D721Med (cell line): ENCODE measurements at regions not wholly inside any gene's neighbourhood (a gene's known extent, or its start where the extent isn't known, plus 50 kb on each side); places are given as distances from the start of the nearest gene placed in this dataset.

ENCODE experiments used
- DNase-seq: peaks from one replicate; pipeline ENCODE4 v3.0.0; 2011; ENCODE audit warnings: low spot score; ENCODE audit not compliant: insufficient read length
- FAIRE-seq: peaks from 2 replicates; lab custom pipeline; 2011; peaks lifted over from hg19 to GRCh38; lab: Jason Lieb, UNC
- TF ChIP-seq, protein P1 (sequence below): IDR thresholded peaks from 2 replicates; pipeline ENCODE4 v1.5.1; 2012; ENCODE audit warnings: mild to moderate bottlenecking, control low read depth; ENCODE audit not compliant: insufficient read depth; ENCODE audit errors: missing control alignments

DNA sequence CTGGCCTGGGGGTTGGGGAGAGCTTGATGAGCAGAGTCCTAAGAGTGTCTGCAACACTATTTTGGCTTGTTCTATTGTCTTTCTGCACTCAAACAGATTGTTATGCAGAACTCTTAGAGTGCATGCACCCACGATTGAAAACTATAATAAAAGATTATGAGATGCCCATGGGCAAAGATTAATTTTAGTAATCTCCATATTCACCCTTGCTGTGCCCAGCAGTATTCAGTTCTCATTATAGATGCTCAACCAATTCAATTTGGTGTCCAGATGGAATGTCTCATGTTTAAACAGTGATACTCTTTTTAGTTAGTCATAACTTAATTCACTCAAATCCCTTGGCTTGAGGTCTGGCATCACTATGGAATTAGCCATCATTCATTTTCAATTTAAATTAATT, 952.5 kb downstream of the CDH8 start:
- TF ChIP-seq, protein P1, sequence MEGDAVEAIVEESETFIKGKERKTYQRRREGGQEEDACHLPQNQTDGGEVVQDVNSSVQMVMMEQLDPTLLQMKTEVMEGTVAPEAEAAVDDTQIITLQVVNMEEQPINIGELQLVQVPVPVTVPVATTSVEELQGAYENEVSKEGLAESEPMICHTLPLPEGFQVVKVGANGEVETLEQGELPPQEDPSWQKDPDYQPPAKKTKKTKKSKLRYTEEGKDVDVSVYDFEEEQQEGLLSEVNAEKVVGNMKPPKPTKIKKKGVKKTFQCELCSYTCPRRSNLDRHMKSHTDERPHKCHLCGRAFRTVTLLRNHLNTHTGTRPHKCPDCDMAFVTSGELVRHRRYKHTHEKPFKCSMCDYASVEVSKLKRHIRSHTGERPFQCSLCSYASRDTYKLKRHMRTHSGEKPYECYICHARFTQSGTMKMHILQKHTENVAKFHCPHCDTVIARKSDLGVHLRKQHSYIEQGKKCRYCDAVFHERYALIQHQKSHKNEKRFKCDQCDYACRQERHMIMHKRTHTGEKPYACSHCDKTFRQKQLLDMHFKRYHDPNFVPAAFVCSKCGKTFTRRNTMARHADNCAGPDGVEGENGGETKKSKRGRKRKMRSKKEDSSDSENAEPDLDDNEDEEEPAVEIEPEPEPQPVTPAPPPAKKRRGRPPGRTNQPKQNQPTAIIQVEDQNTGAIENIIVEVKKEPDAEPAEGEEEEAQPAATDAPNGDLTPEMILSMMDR: no peak
- FAIRE-seq: no peak
- DNase-seq: no peak

DNA sequence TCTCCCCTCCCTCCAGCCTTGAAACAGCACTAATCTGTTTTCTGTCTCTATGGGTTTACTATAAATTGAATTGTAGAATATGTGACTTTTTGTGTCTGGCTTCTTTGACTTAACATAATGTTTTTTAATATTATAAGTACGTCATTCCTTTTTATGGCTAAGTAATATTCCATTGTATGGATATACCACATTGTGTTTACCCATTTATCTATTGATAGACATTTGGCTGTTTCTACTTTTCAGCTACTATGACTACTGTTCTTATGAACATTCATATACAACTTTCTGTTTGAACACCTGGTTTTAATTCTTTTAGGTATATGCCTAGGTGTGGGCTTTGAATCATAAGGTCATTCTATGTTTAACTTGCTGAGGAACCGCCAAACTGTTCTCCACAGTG, 961.9 kb downstream of the CDH8 start:
- TF ChIP-seq, protein P1: no peak
- DNase-seq (no peak), FAIRE-seq (no peak)

DNA sequence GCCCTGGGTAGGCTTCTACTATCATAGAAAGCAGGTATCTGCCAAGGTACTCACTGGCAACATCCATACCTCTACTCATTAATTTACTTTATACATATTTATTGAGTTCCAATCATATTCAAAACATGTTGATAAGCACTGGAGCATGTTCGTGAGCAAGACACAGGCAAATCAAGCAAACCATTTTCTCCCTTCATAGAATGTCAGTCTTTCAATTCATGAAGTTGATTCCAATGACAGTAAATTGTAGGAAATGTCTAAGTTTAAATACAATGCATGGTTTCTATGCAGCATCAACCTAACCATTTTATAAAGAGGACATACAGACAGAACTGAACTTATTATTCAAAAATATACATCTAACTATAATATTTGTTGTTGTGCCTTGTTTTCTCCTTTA, 978.6 kb downstream of the CDH8 start:
- FAIRE-seq (no peak), DNase-seq (no peak)

DNA sequence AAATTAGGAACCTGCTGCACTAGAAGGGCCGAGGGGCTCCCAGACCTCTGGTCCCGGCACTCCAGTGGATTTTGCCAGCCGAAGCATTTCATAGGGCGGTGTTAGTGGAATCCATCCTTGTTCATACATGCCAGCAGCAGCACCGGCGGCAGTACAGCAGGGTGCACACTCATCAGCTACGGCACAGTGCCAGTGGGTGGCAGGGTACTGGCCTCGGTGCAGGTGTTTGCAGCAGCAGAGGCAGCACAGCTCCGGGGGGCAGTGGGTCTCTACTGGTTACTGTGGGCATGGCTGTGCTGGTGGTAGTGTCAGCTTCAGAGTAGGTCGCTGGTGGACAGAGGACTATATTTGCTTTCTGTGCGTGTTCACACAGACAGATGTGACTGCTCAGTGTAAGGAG, 985.7 kb downstream of the CDH8 start:
- DNase-seq (no peak), FAIRE-seq (no peak)
- TF ChIP-seq, protein P1: no peak

More for the DNA sequence above, 978.6 kb downstream of the CDH8 start:
- TF ChIP-seq, protein P1: no peak

DNA sequence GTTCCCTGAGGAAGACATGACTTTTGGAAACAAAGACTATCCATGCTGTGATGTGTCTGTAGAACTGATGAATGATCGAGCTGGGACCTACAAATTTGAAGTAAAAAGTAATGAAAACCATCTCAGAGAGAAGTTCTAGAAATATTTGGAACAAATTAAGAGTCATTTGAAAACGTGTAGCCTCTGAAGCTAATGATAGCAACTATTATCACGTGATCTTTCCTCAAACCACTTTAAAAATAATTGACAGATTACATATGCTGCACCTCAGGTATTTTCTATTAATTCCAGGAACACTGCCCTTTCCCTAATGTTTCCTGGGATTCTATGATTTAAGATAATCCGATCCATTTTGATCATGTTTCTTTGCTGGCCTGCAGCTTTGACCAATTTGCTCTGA, 990.3 kb downstream of the CDH8 start:
- FAIRE-seq: no peak
- no peak for DNase-seq
- TF ChIP-seq, protein P1: no peak

DNA sequence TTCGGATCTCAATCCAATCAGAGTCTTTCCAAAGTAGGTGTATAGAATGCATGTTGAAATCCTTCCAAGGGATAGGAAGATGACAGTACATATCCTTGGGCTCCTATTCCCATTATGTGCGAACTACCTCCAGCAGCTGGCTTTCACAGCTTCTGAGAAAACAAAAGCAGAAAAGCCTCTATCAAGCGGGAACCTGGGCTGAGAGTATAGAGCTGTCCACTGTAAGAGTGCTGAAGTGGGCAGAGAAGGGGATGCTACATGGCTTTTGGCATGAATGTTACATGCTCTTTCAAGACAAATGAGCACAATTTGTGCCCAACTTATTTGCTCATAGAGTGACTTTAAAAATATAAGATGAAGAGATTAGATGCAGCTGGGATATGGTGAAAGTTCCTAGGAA, 993.5 kb downstream of the CDH8 start:
- FAIRE-seq (no peak), DNase-seq (no peak)
- TF ChIP-seq, protein P1: no peak

DNA sequence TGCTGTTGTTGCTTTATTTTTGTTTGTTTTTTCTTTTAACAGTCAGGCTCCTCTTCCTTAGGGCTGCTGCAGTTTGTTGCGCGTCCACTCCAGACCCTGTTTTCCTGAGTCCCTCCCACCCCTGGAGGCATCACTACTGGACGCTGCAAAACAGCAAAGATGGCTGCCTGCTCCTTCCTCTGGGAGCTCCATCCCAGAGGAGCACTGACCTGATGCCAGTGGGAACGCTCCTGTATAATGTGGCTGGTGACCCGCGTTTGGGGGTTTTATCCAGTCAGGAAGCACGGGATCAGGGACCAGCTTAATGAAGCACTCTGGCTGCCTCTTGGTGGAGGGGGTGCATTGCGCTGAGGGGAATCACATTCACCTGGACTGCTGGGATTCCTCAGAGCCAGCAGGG, 1005.6 kb downstream of the CDH8 start:
- no peak for DNase-seq
- TF ChIP-seq, protein P1: no peak
- no peak for FAIRE-seq
